Fibroblast of lung (primary cell): ENCODE measurements at regions not wholly inside any gene's neighbourhood (a gene's known extent, or its start where the extent isn't known, plus 50 kb on each side); places are given as distances from the start of the nearest gene placed in this dataset.

ENCODE experiments used
- DNase-seq, 2 donors: peaks; one replicate each; pipeline versions ENCODE4 v3.0.0 to v3.0.0-alpha.2; 2010; ENCODE audit warnings: low read depth in 2 of 2
- H2AFZ ChIP-seq: 2 replicates; pipeline ENCODE4 v1.5.1; 2012; ENCODE audit warnings: low read length, control low read depth, inconsistent platforms
- H3K27ac ChIP-seq: 2 replicates; pipeline ENCODE4 v1.5.1; 2011; ENCODE audit warnings: low read length, control low read depth; ENCODE audit not compliant: insufficient read depth
- H3K27me3 ChIP-seq: 2 replicates; pipeline ENCODE4 v1.5.1; 2011; ENCODE audit warnings: mild to moderate bottlenecking, low read length; ENCODE audit not compliant: control insufficient read depth, insufficient read depth
- H3K36me3 ChIP-seq: 2 replicates; pipeline ENCODE4 v1.5.1; 2011; ENCODE audit warnings: low read length; ENCODE audit not compliant: control insufficient read depth, insufficient read depth
- H3K4me1 ChIP-seq: 2 replicates; pipeline ENCODE4 v1.5.1; 2011; ENCODE audit warnings: low read length; ENCODE audit not compliant: control insufficient read depth, insufficient read depth; ENCODE audit errors: extremely low read depth
- H3K4me2 ChIP-seq: 2 replicates; pipeline ENCODE4 v1.5.1; 2011; ENCODE audit warnings: low read length, control low read depth; ENCODE audit not compliant: insufficient read depth; ENCODE audit errors: extremely low read depth
- H3K4me3 ChIP-seq, 4 experiments: fragments of 200-600 bp in 1 of 4; sonication (generic) in 1 of 4; replicated peaks in 1 of 4; 2 replicates each; pipeline ENCODE4 v1.5.1; 2011 to 2016; ENCODE audit warnings: low read length in 4 of 4, low read depth in 3 of 4, mild to moderate bottlenecking in 3 of 4, control low read depth in 2 of 4, inconsistent platforms in 1 of 4, mixed read lengths in 1 of 4; ENCODE audit not compliant: insufficient read depth in 1 of 4; ENCODE audit errors: control extremely low read depth in 1 of 4
- H3K79me2 ChIP-seq: 2 replicates; pipeline ENCODE4 v1.5.1; 2012; ENCODE audit warnings: mild to moderate bottlenecking, low read length, inconsistent platforms; ENCODE audit not compliant: control insufficient read depth, insufficient read depth
- H3K9ac ChIP-seq: 2 replicates; pipeline ENCODE4 v1.5.1; 2011; ENCODE audit warnings: mild to moderate bottlenecking, low read length, control low read depth; ENCODE audit not compliant: insufficient read depth
- H3K9me3 ChIP-seq: 2 replicates; pipeline ENCODE4 v1.5.1; 2012; ENCODE audit warnings: low read depth, low read length; ENCODE audit not compliant: control insufficient read depth, insufficient read depth
- H4K20me1 ChIP-seq: 2 replicates; pipeline ENCODE4 v1.5.1; 2011; ENCODE audit warnings: low read length; ENCODE audit not compliant: control insufficient read depth, insufficient read depth; ENCODE audit errors: extremely low read depth
- CTCF ChIP-seq, 2 donors: IDR thresholded peaks in 1 of 2; conservative IDR thresholded peaks in 1 of 2; 1 replicate in 1 of 2; 2 replicates in 1 of 2; pipeline ENCODE4 v1.5.1; 2011 to 2012; ENCODE audit warnings: low read length in 2 of 2, control low read depth in 1 of 2, inconsistent platforms in 1 of 2, low read depth in 1 of 2, mild to moderate bottlenecking in 1 of 2
- EZH2 ChIP-seq: IDR thresholded peaks from 2 replicates; pipeline ENCODE4 v1.5.1; 2012; ENCODE audit warnings: low read length, control low read depth, mild to moderate bottlenecking; ENCODE audit errors: missing control alignments

GRCh38 chr2:49567021-49567420 lies 412.7 kb upstream of the FSHR start:
- no peaks in the 10 kb centered on the region for H3K9me3 ChIP-seq
- no peak for DNase-seq

GRCh38 chr2:49553658-49554057 lies 399.3 kb upstream of the FSHR start:
- H3K4me3 ChIP-seq: no peak overlapping the region
- TF ChIP-seq CTCF (conservative IDR thresholded peaks at IDR 0.05 in 1 of 2, IDR thresholded peaks at IDR 0.05 in 1 of 2; ENCODE audit: low read depth in 1 of 2, low read length in 2 of 2) (no peak), EZH2 (no peak)
- H3K27me3 ChIP-seq: no peaks in the 10 kb centered on the region
- H4K20me1 ChIP-seq: no peaks in the 10 kb centered on the region
- H3K9ac ChIP-seq: no peak overlapping the region
- DNase-seq: no peak
- no peaks in the 10 kb centered on the region for H3K79me2 ChIP-seq
- H3K4me1 ChIP-seq: no peaks in the 10 kb centered on the region
- H3K4me2 ChIP-seq: no peak overlapping the region
- no peak overlapping the region for H2AFZ ChIP-seq
- H3K27ac ChIP-seq: no peak overlapping the region
- H3K9me3 ChIP-seq: no peaks in the 10 kb centered on the region
- no peaks in the 10 kb centered on the region for H3K36me3 ChIP-seq

More at GRCh38 chr2:49567021-49567420, 412.7 kb upstream of the FSHR start:
- H3K27me3 ChIP-seq: no peaks in the 10 kb centered on the region
- no peaks in the 10 kb centered on the region for H4K20me1 ChIP-seq
- no peak overlapping the region for H3K4me3 ChIP-seq
- no peaks in the 10 kb centered on the region for H3K79me2 ChIP-seq
- H3K4me1 ChIP-seq: no peaks in the 10 kb centered on the region
- no peak overlapping the region for H3K27ac ChIP-seq
- H2AFZ ChIP-seq: no peak overlapping the region
- TF ChIP-seq CTCF (conservative IDR thresholded peaks at IDR 0.05 in 1 of 2, IDR thresholded peaks at IDR 0.05 in 1 of 2; ENCODE audit: low read depth in 1 of 2, low read length in 2 of 2): no peak
- TF ChIP-seq EZH2: no peak
- no peak overlapping the region for H3K9ac ChIP-seq
- no peak overlapping the region for H3K4me2 ChIP-seq
- no peaks in the 10 kb centered on the region for H3K36me3 ChIP-seq

DNA sequence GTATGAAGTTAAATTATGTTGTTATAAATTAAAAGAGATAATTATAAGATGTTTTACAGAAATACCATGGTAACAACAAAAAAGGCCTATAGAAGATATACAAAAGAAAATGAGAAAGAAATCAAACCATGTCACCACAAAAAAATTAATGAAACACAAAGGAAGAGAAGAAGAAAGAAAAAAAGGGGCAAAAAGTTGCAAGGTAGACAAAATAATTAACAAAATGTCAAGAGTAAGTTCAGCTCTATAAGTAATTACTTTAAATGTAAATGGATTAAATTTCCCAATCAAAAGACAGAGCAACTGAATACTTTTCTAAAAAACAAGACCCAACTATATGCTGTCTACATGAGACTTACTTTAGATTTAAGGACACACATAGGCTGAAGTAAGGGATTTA lies 378.4 kb upstream of the FSHR start:
- no peaks in the 10 kb centered on the region for H3K4me1 ChIP-seq
- DNase-seq: no peak
- H4K20me1 ChIP-seq: no peaks in the 10 kb centered on the region
- no peak overlapping the region for H3K9ac ChIP-seq
- no peak overlapping the region for H3K4me3 ChIP-seq
- H2AFZ ChIP-seq: no peak overlapping the region
- no peaks in the 10 kb centered on the region for H3K27me3 ChIP-seq
- H3K79me2 ChIP-seq: no peaks in the 10 kb centered on the region
- H3K4me2 ChIP-seq: no peak overlapping the region
- H3K27ac ChIP-seq: no peak overlapping the region
- TF ChIP-seq CTCF (conservative IDR thresholded peaks at IDR 0.05 in 1 of 2, IDR thresholded peaks at IDR 0.05 in 1 of 2; ENCODE audit: low read depth in 1 of 2, low read length in 2 of 2) (no peak), EZH2 (no peak)
- H3K36me3 ChIP-seq: no peaks in the 10 kb centered on the region
- no peaks in the 10 kb centered on the region for H3K9me3 ChIP-seq
